ENCODE measurements at regions not wholly inside any gene's neighbourhood (a gene's known extent, or its start where the extent isn't known, plus 50 kb on each side); places are given as distances from the start of the nearest gene placed in this dataset.
"Not testable (repeated sequence)": the region's sequence is repeated elsewhere in the genome, so short reads cannot be mapped to it uniquely, and the experiment has no call there.

GRCh38 chr12:58009405-58010195, 68.2 kb downstream of the ATP23 start:
- DNase-seq = peak in 1 of 2 experiments; percentile 37

DNA sequence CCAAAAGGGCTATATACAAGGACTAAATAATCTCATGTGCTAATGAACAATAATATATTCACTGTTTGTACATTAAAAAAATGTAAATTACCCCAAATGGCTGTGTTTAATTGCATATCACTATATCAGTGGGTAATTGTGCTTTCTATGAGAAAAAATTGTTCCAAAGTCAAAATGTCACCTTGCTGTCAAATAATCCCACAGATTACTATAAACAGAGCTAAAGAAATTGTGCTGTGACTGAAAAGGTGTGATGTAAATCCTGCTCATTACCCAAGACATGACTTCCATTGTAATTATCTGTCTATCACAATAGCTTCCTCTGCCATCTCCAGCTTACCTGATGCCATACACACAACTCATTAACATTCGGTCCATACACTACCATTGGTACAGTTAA, 70.3 kb downstream of the ATP23 start:
- no peak for DNase-seq

DNA sequence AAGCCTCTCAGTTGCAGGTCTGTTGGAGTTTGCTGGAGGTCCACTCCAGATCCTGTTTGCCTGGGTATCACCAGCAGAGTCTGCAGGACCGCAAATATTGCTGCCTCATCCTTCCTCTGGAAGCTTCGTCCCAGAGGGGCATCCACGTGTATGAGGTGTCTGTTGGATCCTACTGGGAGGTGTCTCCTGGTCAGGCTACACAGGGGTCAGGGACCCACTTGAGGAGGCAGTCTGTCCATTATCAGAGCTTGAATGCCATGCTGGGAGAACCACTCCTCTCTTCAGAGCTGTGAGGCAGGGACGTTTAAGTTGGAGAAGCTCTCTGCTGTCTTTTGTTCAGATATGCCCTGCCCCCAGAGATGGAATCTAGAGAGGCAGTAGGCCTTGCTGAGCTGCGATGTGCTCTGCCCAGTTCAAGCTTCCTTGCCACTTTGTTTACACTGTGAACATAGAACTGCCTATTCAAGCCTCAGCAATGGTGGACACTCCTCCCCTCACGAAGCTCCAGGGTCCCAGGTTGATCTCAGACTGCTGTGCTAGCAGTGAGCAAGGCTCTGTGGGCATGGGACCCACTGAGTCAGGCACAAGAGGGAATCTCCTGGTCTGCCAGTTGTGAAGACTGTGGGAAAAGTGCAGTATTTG, 81.1 kb downstream of the ATP23 start:
- not testable (repeated sequence) for DNase-seq

DNA sequence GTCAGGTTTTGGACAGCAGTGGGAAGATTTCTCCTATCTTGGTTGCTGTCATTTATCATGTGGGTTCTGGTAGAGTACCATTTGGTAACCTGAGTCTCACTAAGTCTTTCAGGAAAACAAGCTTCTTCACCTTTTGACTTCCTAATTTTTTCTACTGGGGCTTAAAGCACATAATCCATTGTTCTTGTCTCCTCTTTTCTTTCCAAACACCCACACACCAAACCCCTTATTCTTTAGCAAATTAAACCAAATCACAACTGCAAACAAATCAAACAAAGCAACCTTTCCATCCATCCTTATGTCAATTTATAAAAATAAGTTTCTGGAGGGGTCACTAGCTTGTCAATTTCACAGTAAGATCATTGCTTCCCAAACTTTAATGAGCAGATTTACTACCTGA, 84.1 kb downstream of the ATP23 start:
- no peak for DNase-seq

DNA sequence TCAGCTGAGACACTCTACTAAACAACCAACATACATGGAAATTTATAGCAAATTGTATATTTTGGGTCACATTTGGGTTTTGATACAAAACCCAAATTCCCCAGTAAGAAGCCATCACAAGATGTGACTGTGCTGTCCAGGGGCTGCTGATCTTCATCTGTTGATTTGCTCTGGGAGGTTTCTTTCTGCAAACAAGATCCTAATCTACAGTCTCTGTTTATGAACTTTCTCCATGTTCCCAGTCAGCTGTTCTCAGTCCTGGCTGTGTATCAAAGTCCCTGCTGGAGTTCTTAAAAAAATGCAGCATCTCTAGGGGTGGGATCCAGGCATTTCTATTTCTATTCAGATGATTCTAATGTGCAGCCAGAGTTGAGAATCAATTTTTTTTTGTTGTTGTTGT, 85.1 kb downstream of the ATP23 start:
- DNase-seq = no peak

- no peak for DNase-seq
Measured at GRCh38 chr12:58026897-58027891, 85.8 kb downstream of the ATP23 start.

DNA sequence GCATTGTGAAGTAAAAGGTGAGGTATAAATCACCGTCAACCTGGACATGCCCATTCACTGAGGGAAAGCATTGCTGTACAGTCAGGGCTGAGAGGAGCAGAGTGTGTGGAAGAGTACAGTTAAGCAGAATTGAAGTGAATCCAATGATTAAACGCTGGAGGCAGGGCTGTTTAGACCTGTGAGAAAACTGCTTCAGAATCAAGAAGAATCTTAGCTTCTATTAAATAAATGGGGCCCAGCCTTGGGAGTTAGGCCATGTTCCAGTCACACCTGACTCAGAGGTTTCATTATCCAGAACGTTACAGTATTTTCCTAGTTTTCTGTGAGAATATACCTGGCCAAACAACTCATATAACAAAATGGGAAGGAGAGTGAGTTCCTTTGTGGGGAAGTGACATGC, 86.9 kb downstream of the ATP23 start:
- DNase-seq = no peak

- DNase-seq = no peak
Measured at GRCh38 chr12:58029260-58029659, 87.9 kb downstream of the ATP23 start.

- no peak for DNase-seq
Measured at GRCh38 chr12:58030566-58031279, 89.4 kb downstream of the ATP23 start.

DNA sequence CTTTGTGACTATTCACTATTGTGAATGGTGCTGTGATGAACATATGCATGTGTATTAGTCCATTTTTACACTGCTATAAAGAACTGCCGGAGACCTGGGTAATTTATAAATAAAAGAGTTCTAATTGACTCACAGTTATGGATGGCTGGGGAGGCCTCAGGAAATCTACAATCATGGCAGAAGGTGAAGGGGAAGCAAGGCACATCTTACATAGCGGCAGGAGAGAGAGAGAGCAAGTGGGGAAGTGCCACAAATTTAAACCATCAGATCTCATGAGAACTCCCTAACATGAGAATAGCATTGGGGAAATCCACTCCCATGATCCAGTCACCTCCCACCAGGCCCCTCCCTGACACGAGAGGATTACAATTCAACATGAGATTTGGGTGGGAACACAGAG, 90.8 kb downstream of the ATP23 start:
- no peak for DNase-seq

GRCh38 chr12:58033831-58034230, 92.5 kb downstream of the ATP23 start:
- DNase-seq = no peak

GRCh38 chr12:58034311-58034710, 92.9 kb downstream of the ATP23 start:
- DNase-seq = no peak

DNA sequence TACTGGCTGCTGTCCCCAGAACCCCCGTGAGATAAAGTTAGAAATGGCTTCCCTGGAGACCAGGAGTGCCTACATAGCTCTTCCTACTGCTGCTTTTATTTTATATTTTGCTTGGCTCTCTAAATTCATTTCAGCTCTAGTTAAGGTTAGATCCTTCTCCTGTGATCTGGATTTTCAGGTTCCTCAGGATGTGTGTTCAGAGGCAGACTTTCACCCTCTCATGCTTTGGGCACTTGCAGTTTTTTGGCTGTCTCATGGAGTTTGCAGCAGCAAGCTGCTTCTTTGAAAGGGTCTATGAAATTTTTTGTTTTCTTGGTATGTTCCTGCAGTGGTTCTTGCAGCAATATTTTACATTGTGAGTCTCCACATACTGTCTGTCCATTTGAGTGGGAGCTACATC, 93.3 kb downstream of the ATP23 start:
- DNase-seq = no peak

DNA sequence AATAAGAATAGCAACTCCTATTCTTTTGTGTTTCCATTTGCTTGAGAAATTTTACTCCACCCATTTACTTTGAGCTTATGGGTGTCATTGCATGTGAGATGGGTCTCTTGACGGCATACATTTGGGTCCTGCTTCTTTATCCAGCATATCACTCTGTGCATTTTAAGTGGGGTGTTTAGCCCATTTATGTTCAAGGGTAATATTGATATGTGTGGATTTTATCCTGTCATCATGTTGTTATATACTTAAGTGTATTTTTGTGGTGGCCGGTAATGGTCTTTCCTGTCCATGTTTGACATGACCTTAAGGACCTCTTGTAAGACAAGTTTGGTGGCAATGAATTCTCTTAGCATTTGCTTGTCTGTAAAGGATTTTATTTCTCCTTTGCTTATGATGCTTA, 100.1 kb downstream of the ATP23 start:
- DNase-seq = no peak

DNA sequence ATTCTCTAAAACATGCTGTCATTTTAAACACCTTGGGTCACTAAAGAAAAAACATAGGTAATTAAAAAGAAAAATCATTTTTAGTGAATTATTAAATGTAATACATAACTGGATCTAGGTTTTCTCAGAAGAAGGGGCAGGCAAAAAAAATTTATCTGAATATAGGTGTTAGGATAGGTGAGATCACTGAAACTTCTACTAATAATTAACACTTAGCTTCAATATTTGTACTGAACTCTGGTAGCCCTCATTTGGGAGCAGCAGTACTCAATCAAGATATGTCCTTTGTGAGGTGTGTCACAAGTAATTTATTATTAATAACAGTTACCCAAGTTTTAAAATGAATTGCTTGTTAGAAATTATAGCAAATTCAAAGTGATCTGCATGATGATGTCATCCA, 103.6 kb downstream of the ATP23 start:
- no peak for DNase-seq

- DNase-seq = no peak
Measured at GRCh38 chr12:58046271-58046670, 104.9 kb downstream of the ATP23 start.

- no peak for DNase-seq
Measured at GRCh38 chr12:58051378-58051777, 110.0 kb downstream of the ATP23 start.

- no peak for DNase-seq
Measured at GRCh38 chr12:58064666-58065065, 123.3 kb downstream of the ATP23 start.

- peak in 1 of 2 experiments; percentile 5 for DNase-seq
Measured at GRCh38 chr12:58066296-58066695, 124.9 kb downstream of the ATP23 start.

DNA sequence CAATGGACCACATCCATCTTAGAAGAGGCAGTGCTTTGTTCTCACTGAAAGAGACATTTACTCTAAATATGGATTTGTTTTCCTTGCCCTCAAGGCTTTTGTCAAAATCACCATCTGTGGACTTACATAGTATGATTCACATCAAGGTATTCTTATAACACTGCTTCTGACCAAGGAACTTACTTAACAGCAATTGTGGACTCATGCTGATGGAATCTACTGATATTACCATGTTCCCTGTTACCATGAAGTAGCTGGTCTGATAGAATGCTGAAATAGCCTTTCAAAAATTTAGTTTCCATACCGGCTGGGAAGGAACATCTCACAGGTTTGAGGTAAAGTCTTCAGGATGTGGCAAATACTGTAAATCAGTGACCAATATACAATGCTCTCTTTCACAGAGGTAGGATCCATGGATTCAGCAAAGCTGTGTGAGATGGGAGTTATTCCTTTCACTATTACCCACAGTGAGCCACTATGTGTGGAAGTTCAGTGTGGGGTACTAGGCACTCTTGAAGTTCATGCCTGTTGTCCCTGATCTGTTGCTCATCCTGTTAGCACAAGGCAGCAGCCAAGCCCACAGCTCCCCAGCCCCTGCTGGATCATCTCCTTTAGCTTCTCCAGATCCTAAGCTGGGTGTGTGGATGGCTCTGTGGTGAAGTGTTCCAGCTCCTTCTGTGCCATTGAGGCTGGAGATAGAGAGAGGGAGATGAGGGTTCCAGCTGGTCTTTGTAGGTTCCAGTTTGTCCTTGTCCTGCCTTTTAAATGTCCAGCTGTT, 126.4 kb downstream of the ATP23 start:
- DNase-seq = no peak

DNA sequence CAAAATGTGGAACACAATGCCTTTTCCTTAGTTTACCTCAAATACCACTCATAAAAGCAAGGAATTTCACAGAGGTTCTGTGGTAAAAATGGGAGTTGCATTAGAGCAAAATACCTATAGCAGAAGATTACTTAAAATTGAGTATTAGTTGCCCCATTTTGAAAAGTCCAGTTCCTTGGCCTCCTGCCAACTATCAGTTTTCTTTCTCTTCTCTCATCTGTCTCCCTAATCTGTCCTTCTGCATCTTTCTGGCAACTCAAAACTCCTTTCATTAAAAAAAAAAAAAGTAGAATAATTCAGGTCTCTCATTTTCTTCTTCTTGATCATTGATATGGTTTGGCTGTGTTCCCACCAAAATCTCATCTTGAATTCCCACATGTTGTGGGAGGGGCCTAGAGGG, 127.3 kb downstream of the ATP23 start:
- DNase-seq = no peak

Measured in NCI-H526 (cell line).